Neural progenitor cell (in vitro differentiated cells): ENCODE measurements at regions not wholly inside any gene's neighbourhood (a gene's known extent, or its start where the extent isn't known, plus 50 kb on each side); places are given as distances from the start of the nearest gene placed in this dataset.

Experiments
- DNase-seq: peaks from one replicate; pipeline ENCODE4 v3.0.0-alpha.2; 2016; ENCODE audit warnings: low spot score
- H2AFZ ChIP-seq: fragments of 200-600 bp; sonication (generic); replicated peaks from 2 replicates; pipeline ENCODE4 v1.6.1; 2016; ENCODE audit warnings: antibody characterized with exemption
- H3F3A ChIP-seq: fragments of 200-600 bp; sonication (generic); 2 replicates; pipeline ENCODE4 v1.6.1; 2016; ENCODE audit warnings: antibody characterized with exemption, low read depth
- H3K27ac ChIP-seq: fragments of 200-600 bp; sonication (generic); 2 replicates; pipeline ENCODE4 v1.5.1; 2016; ENCODE audit warnings: mild to moderate bottlenecking
- H3K27me3 ChIP-seq: fragments of 200-600 bp; sonication (generic); 2 replicates; pipeline ENCODE4 v1.6.1; 2016; ENCODE audit warnings: mild to moderate bottlenecking, moderate library complexity
- H3K36me3 ChIP-seq: fragments of 200-600 bp; sonication (generic); 2 replicates; pipeline ENCODE4 v1.5.1; 2016
- H3K4me1 ChIP-seq: fragments of 200-600 bp; sonication (generic); 2 replicates; pipeline ENCODE4 v1.6.1; 2016; ENCODE audit warnings: mixed run types
- H3K4me2 ChIP-seq: fragments of 200-600 bp; sonication (generic); 2 replicates; pipeline ENCODE4 v1.6.1; 2016
- H3K4me3 ChIP-seq: fragments of 200-600 bp; sonication (generic); 2 replicates; pipeline ENCODE4 v1.5.1; 2016
- H3K79me2 ChIP-seq: fragments of 200-600 bp; sonication (generic); 2 replicates; pipeline ENCODE4 v1.6.1; 2016; ENCODE audit warnings: low read depth
- H3K9ac ChIP-seq: fragments of 200-600 bp; sonication (generic); 2 replicates; pipeline ENCODE4 v1.6.1; 2016
- H3K9me3 ChIP-seq: fragments of 200-600 bp; sonication (generic); 2 replicates; pipeline ENCODE4 v1.5.1; 2016; ENCODE audit warnings: low read depth
- H4K20me1 ChIP-seq: fragments of 200-600 bp; sonication (generic); 2 replicates; pipeline ENCODE4 v1.6.1; 2016; ENCODE audit warnings: low read depth
- H3K27ac Mint-ChIP-seq: 3 replicates; pipeline ENCODE4 v1.8.0; 2021; ENCODE audit warnings: mixed read lengths
- H3K27me3 Mint-ChIP-seq: 2 replicates; pipeline ENCODE4 v1.8.0; 2022; ENCODE audit warnings: low read depth, mild to moderate bottlenecking, inconsistent platforms, moderate library complexity, mixed read lengths; ENCODE audit not compliant: insufficient read depth
- H3K36me3 Mint-ChIP-seq: 3 replicates; pipeline ENCODE4 v1.8.0; 2021; ENCODE audit warnings: mixed read lengths
- H3K4me1 Mint-ChIP-seq: 3 replicates; pipeline ENCODE4 v1.8.0; 2021; ENCODE audit warnings: mixed read lengths
- H3K4me3 Mint-ChIP-seq: 3 replicates; pipeline ENCODE4 v1.8.0; 2021; ENCODE audit warnings: mild to moderate bottlenecking, moderate library complexity, mixed read lengths
- H3K9me3 Mint-ChIP-seq: 3 replicates; pipeline ENCODE4 v1.8.0; 2020; ENCODE audit warnings: mixed read lengths
- EZH2 ChIP-seq: fragments of 200-600 bp; sonication (generic); IDR thresholded peaks from 2 replicates; pipeline ENCODE4 v1.6.1; 2017; ENCODE audit warnings: antibody characterized with exemption, mild to moderate bottlenecking, moderate library complexity
- EZH2phosphoT487 ChIP-seq: fragments of 200-600 bp; sonication (generic); IDR thresholded peaks from 2 replicates; pipeline ENCODE4 v1.6.1; 2017; ENCODE audit warnings: antibody characterized with exemption
- TF ChIP-seq, protein P1 (sequence below): fragments of 200-600 bp; sonication (generic); IDR thresholded peaks from 2 replicates; pipeline ENCODE4 v1.5.1; 2017; ENCODE audit warnings: antibody characterized with exemption, mild to moderate bottlenecking

DNA sequence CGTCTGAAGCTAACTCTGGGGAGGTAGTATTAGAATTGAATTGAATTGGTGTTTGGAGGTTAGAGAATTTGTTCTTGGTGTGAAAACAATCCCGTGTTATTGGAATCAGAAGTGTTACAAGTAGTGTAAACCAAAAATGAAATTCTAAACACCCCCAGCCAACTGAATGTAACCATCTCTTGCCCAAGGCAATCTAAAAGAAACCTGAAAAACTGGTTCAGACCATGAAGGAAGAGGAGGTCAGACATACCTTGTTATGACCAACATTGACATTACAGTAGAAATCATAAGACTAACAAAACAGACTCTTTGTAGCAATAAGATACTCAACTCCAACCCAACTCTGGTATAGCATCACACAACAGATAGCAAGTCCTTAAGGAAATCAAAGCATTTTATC is 159.0 kb downstream of the TUSC1 start:
- no peak overlapping the region for H3K27ac Mint-ChIP-seq
- H3K27ac ChIP-seq, result no peak overlapping the region
- no peak overlapping the region for H3K4me2 ChIP-seq
- H3K9ac ChIP-seq, result no peak overlapping the region
- no peaks in the 10 kb centered on the region for H3K79me2 ChIP-seq
- H3K4me1 Mint-ChIP-seq, result no peaks in the 10 kb centered on the region
- TF ChIP-seq EZH2, result no peak
- TF ChIP-seq, protein P1, sequence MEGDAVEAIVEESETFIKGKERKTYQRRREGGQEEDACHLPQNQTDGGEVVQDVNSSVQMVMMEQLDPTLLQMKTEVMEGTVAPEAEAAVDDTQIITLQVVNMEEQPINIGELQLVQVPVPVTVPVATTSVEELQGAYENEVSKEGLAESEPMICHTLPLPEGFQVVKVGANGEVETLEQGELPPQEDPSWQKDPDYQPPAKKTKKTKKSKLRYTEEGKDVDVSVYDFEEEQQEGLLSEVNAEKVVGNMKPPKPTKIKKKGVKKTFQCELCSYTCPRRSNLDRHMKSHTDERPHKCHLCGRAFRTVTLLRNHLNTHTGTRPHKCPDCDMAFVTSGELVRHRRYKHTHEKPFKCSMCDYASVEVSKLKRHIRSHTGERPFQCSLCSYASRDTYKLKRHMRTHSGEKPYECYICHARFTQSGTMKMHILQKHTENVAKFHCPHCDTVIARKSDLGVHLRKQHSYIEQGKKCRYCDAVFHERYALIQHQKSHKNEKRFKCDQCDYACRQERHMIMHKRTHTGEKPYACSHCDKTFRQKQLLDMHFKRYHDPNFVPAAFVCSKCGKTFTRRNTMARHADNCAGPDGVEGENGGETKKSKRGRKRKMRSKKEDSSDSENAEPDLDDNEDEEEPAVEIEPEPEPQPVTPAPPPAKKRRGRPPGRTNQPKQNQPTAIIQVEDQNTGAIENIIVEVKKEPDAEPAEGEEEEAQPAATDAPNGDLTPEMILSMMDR, result no peak
- TF ChIP-seq EZH2phosphoT487, result no peak
- H3K4me3 Mint-ChIP-seq, result no peak overlapping the region
- no peaks in the 10 kb centered on the region for H4K20me1 ChIP-seq
- no peak for DNase-seq
- H3K27me3 Mint-ChIP-seq, result no peaks in the 10 kb centered on the region
- H3K4me1 ChIP-seq, result no peaks in the 10 kb centered on the region
- peak overlapping the region; percentile 60 for H2AFZ ChIP-seq
- H3K4me3 ChIP-seq, result no peak overlapping the region
- H3F3A ChIP-seq, result no peaks in the 10 kb centered on the region
- no peaks in the 10 kb centered on the region for H3K36me3 ChIP-seq
- no peaks in the 10 kb centered on the region for H3K36me3 Mint-ChIP-seq
- no peaks in the 10 kb centered on the region for H3K9me3 Mint-ChIP-seq
- H3K9me3 ChIP-seq, result no peaks in the 10 kb centered on the region
- no peaks in the 10 kb centered on the region for H3K27me3 ChIP-seq

DNA sequence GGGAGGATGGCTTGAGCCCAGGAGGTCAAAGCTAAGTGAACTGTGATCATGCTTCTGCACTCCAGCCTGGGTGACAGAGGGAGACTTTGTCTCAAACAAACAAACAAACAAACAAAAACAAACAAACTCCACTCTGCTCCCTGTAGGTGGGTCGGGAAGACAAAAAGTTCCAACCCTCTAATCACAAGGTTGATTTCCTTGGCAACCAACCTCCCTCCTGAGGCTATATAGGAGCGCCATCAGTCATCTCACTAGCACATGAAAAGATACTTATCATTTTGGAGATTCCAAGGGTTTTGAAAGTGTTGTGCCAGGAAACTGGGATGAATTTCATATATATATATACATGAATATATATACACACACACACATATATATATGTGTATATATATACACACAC is 160.5 kb downstream of the TUSC1 start:
- H3K4me2 ChIP-seq, result no peak overlapping the region
- H3K4me1 ChIP-seq, result no peaks in the 10 kb centered on the region
- no peak overlapping the region for H2AFZ ChIP-seq
- H4K20me1 ChIP-seq, result no peaks in the 10 kb centered on the region
- no peaks in the 10 kb centered on the region for H3F3A ChIP-seq
- Mint-ChIP-seq H3K36me3 (no peaks in the 10 kb centered on the region), H3K4me3 (no peak overlapping the region), H3K9me3 (no peaks in the 10 kb centered on the region), H3K27me3 (no peaks in the 10 kb centered on the region), H3K4me1 (no peaks in the 10 kb centered on the region), H3K27ac (no peak overlapping the region)
- H3K9ac ChIP-seq, result no peak overlapping the region
- no peak for DNase-seq
- no peak overlapping the region for H3K27ac ChIP-seq
- H3K9me3 ChIP-seq, result no peaks in the 10 kb centered on the region
- no peaks in the 10 kb centered on the region for H3K79me2 ChIP-seq
- no peak overlapping the region for H3K4me3 ChIP-seq
- no peaks in the 10 kb centered on the region for H3K36me3 ChIP-seq
- TF ChIP-seq EZH2 (no peak), EZH2phosphoT487 (no peak)
- TF ChIP-seq, protein P1, result no peak
- no peaks in the 10 kb centered on the region for H3K27me3 ChIP-seq

DNA sequence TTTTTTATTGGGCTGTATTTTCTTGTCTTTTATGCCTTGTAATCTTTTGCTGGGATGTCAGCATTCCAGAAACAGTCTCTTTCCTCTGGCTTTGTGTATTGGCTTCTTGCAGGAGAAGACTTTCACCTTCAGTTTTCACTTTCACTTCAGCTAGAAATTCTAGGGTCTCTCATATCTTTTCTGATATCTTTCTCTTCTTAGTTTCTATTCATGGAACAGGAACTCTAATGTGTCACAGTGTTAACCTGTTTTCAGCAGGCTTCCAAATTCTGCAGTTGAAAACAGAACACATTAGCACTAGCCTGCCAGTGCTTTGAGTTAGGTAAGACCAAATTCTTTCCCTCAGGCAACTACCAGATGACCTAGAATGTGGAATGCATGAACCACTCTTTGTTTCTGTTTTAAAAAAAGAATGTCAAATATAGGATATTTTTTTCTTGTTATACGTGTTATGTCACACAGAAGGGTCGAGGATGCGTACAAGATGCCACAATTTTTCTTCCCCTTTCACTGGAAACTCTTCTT is 164.7 kb downstream of the TUSC1 start:
- no peaks in the 10 kb centered on the region for H3K9me3 ChIP-seq
- Mint-ChIP-seq H3K4me1 (no peaks in the 10 kb centered on the region), H3K9me3 (no peaks in the 10 kb centered on the region)

More for the DNA sequence above, 164.7 kb downstream of the TUSC1 start:
- Histone ChIP-seq H3K4me3 (no peak overlapping the region), H3K27me3 (no peaks in the 10 kb centered on the region), H3K36me3 (no peaks in the 10 kb centered on the region), H3K79me2 (no peaks in the 10 kb centered on the region), H3K4me1 (no peaks in the 10 kb centered on the region), H3K9ac (no peak overlapping the region), H4K20me1 (no peaks in the 10 kb centered on the region), H3F3A (no peaks in the 10 kb centered on the region), H2AFZ (no peak overlapping the region), H3K4me2 (no peak overlapping the region), H3K27ac (no peak overlapping the region)
- DNase-seq, result no peak
- no peaks in the 10 kb centered on the region for H3K27me3 Mint-ChIP-seq
- H3K36me3 Mint-ChIP-seq, result no peaks in the 10 kb centered on the region
- H3K27ac Mint-ChIP-seq, result no peak overlapping the region
- TF ChIP-seq, protein P1, result no peak
- TF ChIP-seq EZH2phosphoT487 (no peak), EZH2 (no peak)
- H3K4me3 Mint-ChIP-seq, result no peak overlapping the region
